BJ (cell line): ENCODE measurements at regions not wholly inside any gene's neighbourhood (a gene's known extent, or its start where the extent isn't known, plus 50 kb on each side); places are given as distances from the start of the nearest gene placed in this dataset.

Experiments used
- CTCF ChIA-PET: fragments of 350-600 bp; formaldehyde crosslinking; extraction: SDS; loops from one replicate; lab custom pipeline; 2021; ENCODE audit warnings: antibody characterized with exemption, inconsistent platforms; lab: Yijun Ruan, JAX
- POLR2A ChIA-PET: fragments of 300-600 bp; sonication (Branson Sonifier 250); formaldehyde crosslinking; extraction: SDS; loops from one replicate; lab custom pipeline; 2021; ENCODE audit warnings: antibody characterized with exemption; lab: Charles Lee
- DNase-seq: peaks from one replicate; pipeline ENCODE4 v3.0.0-alpha.2; 2011; ENCODE audit warnings: low read depth
- H3K27me3 ChIP-seq: 2 replicates; pipeline ENCODE4 v1.6.0; 2011; ENCODE audit warnings: low read length; ENCODE audit not compliant: control insufficient read depth, insufficient read depth
- H3K36me3 ChIP-seq: 2 replicates; pipeline ENCODE4 v1.5.1; 2011; ENCODE audit warnings: low read length; ENCODE audit not compliant: control insufficient read depth, insufficient read depth
- H3K4me3 ChIP-seq: 2 replicates; pipeline ENCODE4 v1.5.1; 2011; ENCODE audit warnings: low read depth, mild to moderate bottlenecking, control low read depth, low read length
- CTCF ChIP-seq: IDR thresholded peaks from 2 replicates; pipeline ENCODE4 v1.5.1; 2011; ENCODE audit warnings: low read depth, mild to moderate bottlenecking, control low read depth, inconsistent platforms, low read length, moderate library complexity; ENCODE audit not compliant: insufficient read depth

- Histone ChIP-seq H3K27me3 (no peaks in the 10 kb centered on the region), H3K36me3 (no peaks in the 10 kb centered on the region), H3K4me3 (no peak overlapping the region)
- no peak for DNase-seq
- ChIA-PET POLR2A (no interaction called here), CTCF (no interaction called here)
- TF ChIP-seq CTCF = no peak
Measured at GRCh38 chr1:69278923-69279322, 288.8 kb upstream of the LRRC7 start.

DNA sequence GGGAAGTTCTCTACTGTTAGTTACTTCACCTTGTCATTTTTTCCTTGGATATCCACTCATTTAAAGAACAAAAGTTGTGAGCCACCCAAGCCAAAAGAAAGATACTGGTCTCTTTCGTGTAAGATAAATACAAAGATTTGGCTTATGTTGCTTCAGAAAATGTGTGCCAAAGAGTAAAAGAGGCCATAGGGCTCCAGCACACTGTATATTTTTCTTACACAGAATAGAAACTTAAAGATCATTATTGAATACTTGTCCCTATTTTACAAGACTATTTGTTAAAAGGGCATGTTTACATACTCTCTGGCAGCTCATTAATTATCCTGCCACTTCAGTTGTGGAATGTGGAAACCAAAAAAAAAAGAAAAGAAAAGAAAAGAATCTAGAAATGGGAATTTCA is 284.2 kb upstream of the LRRC7 start:
- no peaks in the 10 kb centered on the region for H3K36me3 ChIP-seq
- ChIA-PET CTCF (no interaction called here), POLR2A (no interaction called here)
- no peak for DNase-seq
- H3K27me3 ChIP-seq = no peaks in the 10 kb centered on the region
- H3K4me3 ChIP-seq = no peak overlapping the region
- no peak for TF ChIP-seq CTCF

DNA sequence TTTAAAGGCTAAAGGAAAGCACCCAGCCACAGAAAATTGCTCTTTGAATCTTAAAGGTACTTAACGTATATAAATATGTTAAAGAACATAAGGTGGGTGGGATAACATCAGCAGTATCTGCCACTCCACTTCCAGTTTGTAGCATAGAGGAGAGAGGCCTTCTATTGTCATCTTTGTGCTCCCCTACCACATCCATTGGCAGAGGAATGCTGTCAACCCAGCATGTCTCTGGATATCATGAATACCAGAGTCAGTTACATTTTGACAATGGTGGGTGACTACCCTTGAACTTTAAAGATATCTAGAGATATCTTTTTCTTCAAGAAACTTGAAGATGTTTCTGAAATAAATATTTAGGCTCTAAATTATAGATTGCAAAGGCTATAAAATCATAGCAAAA is 283.2 kb upstream of the LRRC7 start:
- Histone ChIP-seq H3K36me3 (no peaks in the 10 kb centered on the region), H3K4me3 (no peak overlapping the region), H3K27me3 (no peaks in the 10 kb centered on the region)
- DNase-seq = no peak
- no peak for TF ChIP-seq CTCF
- ChIA-PET CTCF (no interaction called here), POLR2A (no interaction called here)

- Histone ChIP-seq H3K4me3 (no peak overlapping the region), H3K36me3 (no peaks in the 10 kb centered on the region), H3K27me3 (no peaks in the 10 kb centered on the region)
- ChIA-PET POLR2A (no interaction called here), CTCF (no interaction called here)
- DNase-seq = no peak
- TF ChIP-seq CTCF = no peak
Measured at GRCh38 chr1:69288416-69288815, 279.3 kb upstream of the LRRC7 start.

GRCh38 chr1:69290291-69290690 is 277.4 kb upstream of the LRRC7 start:
- TF ChIP-seq CTCF = no peak
- DNase-seq = no peak

More at GRCh38 chr1:69290291-69290690, 277.4 kb upstream of the LRRC7 start:
- Histone ChIP-seq H3K27me3 (no peaks in the 10 kb centered on the region), H3K4me3 (no peak overlapping the region), H3K36me3 (no peaks in the 10 kb centered on the region)
- ChIA-PET CTCF (no interaction called here), POLR2A (no interaction called here)
